Left renal cortex interstitium (tissue), 4 donors: ENCODE measurements at regions not wholly inside any gene's neighbourhood (a gene's known extent, or its start where the extent isn't known, plus 50 kb on each side); places are given as distances from the start of the nearest gene placed in this dataset.

Experiments used
- DNase-seq, 4 donors: peaks; one replicate each; pipeline ENCODE4 v3.0.0-alpha.2; 2013; ENCODE audit warnings: low read depth in 4 of 4, low spot score in 2 of 4, missing footprints in 1 of 4

GRCh38 chr12:74794522-74794921 is 256.9 kb downstream of the ATXN7L3B start:
- no peak for DNase-seq

GRCh38 chr12:74801625-74802024 is 264.0 kb downstream of the ATXN7L3B start:
- DNase-seq: no peak

GRCh38 chr12:74816398-74817175 is 279.0 kb downstream of the ATXN7L3B start:
- DNase-seq: no peak

- DNase-seq: no peak
These were observed 279.9 kb downstream of the ATXN7L3B start for GRCh38 chr12:74817499-74817898.

GRCh38 chr12:74818412-74818811 is 280.8 kb downstream of the ATXN7L3B start:
- DNase-seq: no peak

GRCh38 chr12:74820324-74820723 is 282.7 kb downstream of the ATXN7L3B start:
- DNase-seq: no peak

GRCh38 chr12:74836567-74836966 is 298.9 kb downstream of the ATXN7L3B start:
- DNase-seq: no peak

- no peak for DNase-seq
These were observed 308.5 kb downstream of the ATXN7L3B start for GRCh38 chr12:74846116-74846515.

GRCh38 chr12:74847169-74847568 is 309.5 kb downstream of the ATXN7L3B start:
- DNase-seq: no peak

GRCh38 chr12:74848006-74848405 is 310.4 kb downstream of the ATXN7L3B start:
- no peak for DNase-seq

- no peak for DNase-seq
These were observed 312.2 kb downstream of the ATXN7L3B start for GRCh38 chr12:74849801-74850200.

GRCh38 chr12:74871817-74872216 is 334.2 kb downstream of the ATXN7L3B start:
- no peak for DNase-seq

- DNase-seq: no peak
These were observed 323.9 kb downstream of the KCNC2 start for GRCh38 chr12:74885775-74886174.

GRCh38 chr12:74889073-74889472 is 320.6 kb downstream of the KCNC2 start:
- no peak for DNase-seq

GRCh38 chr12:74889563-74890236 is 319.9 kb downstream of the KCNC2 start:
- DNase-seq: no peak

GRCh38 chr12:74890237-74890599 is 319.4 kb downstream of the KCNC2 start:
- DNase-seq: no peak

GRCh38 chr12:74891083-74891668 is 318.5 kb downstream of the KCNC2 start:
- DNase-seq: no peak

- no peak for DNase-seq
These were observed 317.5 kb downstream of the KCNC2 start for GRCh38 chr12:74892057-74892633.

- DNase-seq: no peak
These were observed 313.5 kb downstream of the KCNC2 start for GRCh38 chr12:74896186-74896585.

GRCh38 chr12:74897425-74898211 is 312.0 kb downstream of the KCNC2 start:
- no peak for DNase-seq
